ENCODE measurements at regions not wholly inside any gene's neighbourhood (a gene's known extent, or its start where the extent isn't known, plus 50 kb on each side); places are given as distances from the start of the nearest gene placed in this dataset.

DNA sequence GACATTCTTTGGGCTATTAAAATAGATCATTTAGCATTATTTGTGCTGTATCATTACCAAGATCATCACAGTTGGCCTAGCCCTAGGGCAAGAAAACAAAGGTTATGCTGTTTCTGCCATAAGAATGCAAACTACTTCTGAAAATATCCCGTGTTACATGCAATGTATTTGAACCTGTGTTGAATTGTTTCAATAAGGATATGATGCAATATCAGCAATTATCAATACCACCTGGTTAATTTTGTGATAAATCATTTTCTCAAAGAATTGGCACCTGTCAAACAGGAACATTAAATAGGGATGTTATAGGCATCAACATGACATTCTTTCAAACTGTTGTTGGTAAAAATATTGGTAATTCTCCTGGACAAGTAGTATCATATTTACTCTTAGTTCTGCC is 2002.0 kb upstream of the CDH9 start:
- Histone ChIP-seq H3K27ac (replicated peaks) (no peak overlapping the region), H3K27me3 (ENCODE audit: insufficient read depth, poor library complexity, severe bottlenecking) (no peaks in the 10 kb centered on the region), H3K4me3 (replicated peaks; ENCODE audit: insufficient read depth, low read length) (no peak overlapping the region)
- TF ChIP-seq, protein P1, sequence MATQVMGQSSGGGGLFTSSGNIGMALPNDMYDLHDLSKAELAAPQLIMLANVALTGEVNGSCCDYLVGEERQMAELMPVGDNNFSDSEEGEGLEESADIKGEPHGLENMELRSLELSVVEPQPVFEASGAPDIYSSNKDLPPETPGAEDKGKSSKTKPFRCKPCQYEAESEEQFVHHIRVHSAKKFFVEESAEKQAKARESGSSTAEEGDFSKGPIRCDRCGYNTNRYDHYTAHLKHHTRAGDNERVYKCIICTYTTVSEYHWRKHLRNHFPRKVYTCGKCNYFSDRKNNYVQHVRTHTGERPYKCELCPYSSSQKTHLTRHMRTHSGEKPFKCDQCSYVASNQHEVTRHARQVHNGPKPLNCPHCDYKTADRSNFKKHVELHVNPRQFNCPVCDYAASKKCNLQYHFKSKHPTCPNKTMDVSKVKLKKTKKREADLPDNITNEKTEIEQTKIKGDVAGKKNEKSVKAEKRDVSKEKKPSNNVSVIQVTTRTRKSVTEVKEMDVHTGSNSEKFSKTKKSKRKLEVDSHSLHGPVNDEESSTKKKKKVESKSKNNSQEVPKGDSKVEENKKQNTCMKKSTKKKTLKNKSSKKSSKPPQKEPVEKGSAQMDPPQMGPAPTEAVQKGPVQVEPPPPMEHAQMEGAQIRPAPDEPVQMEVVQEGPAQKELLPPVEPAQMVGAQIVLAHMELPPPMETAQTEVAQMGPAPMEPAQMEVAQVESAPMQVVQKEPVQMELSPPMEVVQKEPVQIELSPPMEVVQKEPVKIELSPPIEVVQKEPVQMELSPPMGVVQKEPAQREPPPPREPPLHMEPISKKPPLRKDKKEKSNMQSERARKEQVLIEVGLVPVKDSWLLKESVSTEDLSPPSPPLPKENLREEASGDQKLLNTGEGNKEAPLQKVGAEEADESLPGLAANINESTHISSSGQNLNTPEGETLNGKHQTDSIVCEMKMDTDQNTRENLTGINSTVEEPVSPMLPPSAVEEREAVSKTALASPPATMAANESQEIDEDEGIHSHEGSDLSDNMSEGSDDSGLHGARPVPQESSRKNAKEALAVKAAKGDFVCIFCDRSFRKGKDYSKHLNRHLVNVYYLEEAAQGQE (IDR thresholded peaks at IDR 0.05; ENCODE audit: insufficient replicate concordance, low read depth), result no peak
- TF ChIP-seq GABPA (IDR thresholded peaks at IDR 0.05; ENCODE audit: low read depth) (no peak), POLR2AphosphoS5 (IDR thresholded peaks at IDR 0.05; ENCODE audit: low read depth) (no peak), SPI1 (IDR thresholded peaks at IDR 0.05; ENCODE audit: borderline replicate concordance, low read depth) (no peak)
- TF ChIP-seq, protein P2, sequence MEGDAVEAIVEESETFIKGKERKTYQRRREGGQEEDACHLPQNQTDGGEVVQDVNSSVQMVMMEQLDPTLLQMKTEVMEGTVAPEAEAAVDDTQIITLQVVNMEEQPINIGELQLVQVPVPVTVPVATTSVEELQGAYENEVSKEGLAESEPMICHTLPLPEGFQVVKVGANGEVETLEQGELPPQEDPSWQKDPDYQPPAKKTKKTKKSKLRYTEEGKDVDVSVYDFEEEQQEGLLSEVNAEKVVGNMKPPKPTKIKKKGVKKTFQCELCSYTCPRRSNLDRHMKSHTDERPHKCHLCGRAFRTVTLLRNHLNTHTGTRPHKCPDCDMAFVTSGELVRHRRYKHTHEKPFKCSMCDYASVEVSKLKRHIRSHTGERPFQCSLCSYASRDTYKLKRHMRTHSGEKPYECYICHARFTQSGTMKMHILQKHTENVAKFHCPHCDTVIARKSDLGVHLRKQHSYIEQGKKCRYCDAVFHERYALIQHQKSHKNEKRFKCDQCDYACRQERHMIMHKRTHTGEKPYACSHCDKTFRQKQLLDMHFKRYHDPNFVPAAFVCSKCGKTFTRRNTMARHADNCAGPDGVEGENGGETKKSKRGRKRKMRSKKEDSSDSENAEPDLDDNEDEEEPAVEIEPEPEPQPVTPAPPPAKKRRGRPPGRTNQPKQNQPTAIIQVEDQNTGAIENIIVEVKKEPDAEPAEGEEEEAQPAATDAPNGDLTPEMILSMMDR (IDR thresholded peaks at IDR 0.05; ENCODE audit: insufficient read depth, low read length), result no peak
- DNase-seq (ENCODE audit: low read depth in 1 of 2, low spot score in 1 of 2), result no peak

DNA sequence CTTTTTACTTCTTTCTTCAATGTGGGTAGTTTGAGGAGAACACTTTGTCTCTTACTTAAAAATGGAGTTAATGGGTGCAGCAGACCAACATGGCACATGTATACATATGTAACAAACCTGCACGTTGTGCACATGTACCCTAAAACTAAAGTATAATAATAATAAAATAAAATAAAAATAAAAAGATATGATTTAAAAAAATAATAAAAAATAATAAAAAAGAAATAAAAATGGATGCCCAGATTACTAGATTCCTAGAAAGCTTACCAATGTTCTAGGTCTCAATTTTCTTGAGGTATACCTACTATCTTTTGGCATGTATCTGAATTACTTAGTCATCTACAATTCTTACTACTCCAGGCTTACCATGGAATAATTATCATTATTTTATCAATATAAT is 2001.6 kb upstream of the CDH9 start:
- TF ChIP-seq SPI1 (IDR thresholded peaks at IDR 0.05; ENCODE audit: borderline replicate concordance, low read depth) (no peak), POLR2AphosphoS5 (IDR thresholded peaks at IDR 0.05; ENCODE audit: low read depth) (no peak), GABPA (IDR thresholded peaks at IDR 0.05; ENCODE audit: low read depth) (no peak)
- TF ChIP-seq, protein P2 (IDR thresholded peaks at IDR 0.05; ENCODE audit: insufficient read depth, low read length), result no peak
- TF ChIP-seq, protein P1 (IDR thresholded peaks at IDR 0.05; ENCODE audit: insufficient replicate concordance, low read depth), result no peak
- H3K27ac ChIP-seq (replicated peaks), result no peak overlapping the region
- no peaks in the 10 kb centered on the region for H3K27me3 ChIP-seq (ENCODE audit: insufficient read depth, poor library complexity, severe bottlenecking)
- no peak overlapping the region for H3K4me3 ChIP-seq (replicated peaks; ENCODE audit: insufficient read depth, low read length)
- no peak for DNase-seq (ENCODE audit: low read depth in 1 of 2, low spot score in 1 of 2)

DNA sequence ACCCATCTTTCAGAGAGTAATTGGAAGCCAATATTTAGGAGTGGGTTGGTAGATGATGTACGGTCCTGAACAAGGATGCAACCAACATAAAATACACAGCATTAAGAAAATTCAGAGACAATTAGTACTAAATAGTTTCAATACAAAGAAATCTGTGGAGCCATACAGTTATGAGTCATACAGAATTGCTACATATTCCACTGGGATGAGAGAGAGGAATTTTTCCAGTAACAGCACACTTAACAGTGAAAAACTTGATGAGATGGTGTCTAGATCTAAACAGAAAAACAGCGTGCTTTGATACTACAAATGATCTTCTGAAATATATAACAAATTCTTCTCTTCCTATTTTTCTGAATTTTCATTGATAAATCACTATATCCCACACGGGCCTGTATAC is 1999.3 kb upstream of the CDH9 start:
- H3K4me3 ChIP-seq (replicated peaks; ENCODE audit: insufficient read depth, low read length), result no peak overlapping the region
- no peaks in the 10 kb centered on the region for H3K27me3 ChIP-seq (ENCODE audit: insufficient read depth, poor library complexity, severe bottlenecking)
- TF ChIP-seq GABPA (IDR thresholded peaks at IDR 0.05; ENCODE audit: low read depth) (no peak), POLR2AphosphoS5 (IDR thresholded peaks at IDR 0.05; ENCODE audit: low read depth) (no peak), SPI1 (IDR thresholded peaks at IDR 0.05; ENCODE audit: borderline replicate concordance, low read depth) (no peak)
- TF ChIP-seq, protein P1 (IDR thresholded peaks at IDR 0.05; ENCODE audit: insufficient replicate concordance, low read depth), result no peak
- TF ChIP-seq, protein P2 (IDR thresholded peaks at IDR 0.05; ENCODE audit: insufficient read depth, low read length), result no peak
- H3K27ac ChIP-seq (replicated peaks), result no peak overlapping the region
- DNase-seq (ENCODE audit: low read depth in 1 of 2, low spot score in 1 of 2), result no peak

Data from HL-60 (cell line).